Thymus (tissue), 11 donors: ENCODE measurements at regions not wholly inside any gene's neighbourhood (a gene's known extent, or its start where the extent isn't known, plus 50 kb on each side); places are given as distances from the start of the nearest gene placed in this dataset.

Experiments
- DNase-seq, 9 donors: peaks; one replicate each; pipeline ENCODE4 v3.0.0-alpha.2; 2013; ENCODE audit warnings: low spot score in 9 of 9, low read depth in 6 of 9, missing footprints in 1 of 9
- H3K27ac ChIP-seq, 2 donors: one replicate each; pipeline ENCODE4 v1.5.1; 2013; ENCODE audit warnings: control low read depth in 1 of 2, low read depth in 1 of 2, low read length in 1 of 2, mild to moderate bottlenecking in 1 of 2, moderate library complexity in 1 of 2
- H3K27me3 ChIP-seq, 2 donors: one replicate each; pipeline ENCODE4 v1.5.1; 2013; ENCODE audit warnings: low read length in 1 of 2; ENCODE audit not compliant: control insufficient read depth in 2 of 2, insufficient read depth in 1 of 2
- H3K36me3 ChIP-seq, 2 donors: one replicate each; pipeline ENCODE4 v1.5.1; 2013; ENCODE audit warnings: low read length in 1 of 2, mild to moderate bottlenecking in 1 of 2, moderate library complexity in 1 of 2; ENCODE audit not compliant: control insufficient read depth in 2 of 2, insufficient read depth in 2 of 2
- H3K4me1 ChIP-seq, 2 donors: one replicate each; pipeline ENCODE4 v1.5.1; 2013; ENCODE audit warnings: low read length in 2 of 2; ENCODE audit not compliant: control insufficient read depth in 2 of 2, insufficient read depth in 2 of 2
- H3K4me3 ChIP-seq, 2 donors: one replicate each; pipeline ENCODE4 v1.5.1; 2013; ENCODE audit warnings: low read length in 2 of 2, control low read depth in 1 of 2, mild to moderate bottlenecking in 1 of 2
- H3K9me3 ChIP-seq, 2 donors: one replicate each; pipeline ENCODE4 v1.5.1; 2013; ENCODE audit warnings: low read length in 1 of 2, mild to moderate bottlenecking in 1 of 2; ENCODE audit not compliant: control insufficient read depth in 2 of 2, insufficient read depth in 1 of 2
- WGBS: extraction: QIAGEN DNeasy Blood & Tissue Kit; methylation state at CpG from one replicate; pipeline ENCODE4 v1.1.7; 2013; 5-methylcytosine and 5-hydroxymethylcytosine counted together
- donor health status: healthy.

- DNase-seq, result no peak
- 93% methylated on average over 4 of the region's 4 CpGs for WGBS
Observed at GRCh38 chr13:104693126-104693525, 1626.9 kb upstream of the SLC10A2 start.

GRCh38 chr13:104691767-104692467 lies 1625.7 kb upstream of the SLC10A2 start:
- Histone ChIP-seq H3K36me3 (no peaks in the 10 kb centered on the region), H3K27ac (no peak overlapping the region), H3K9me3 (peaks cover 0 to 3% of the 10 kb centered on the region in 2 donors), H3K27me3 (no peaks in the 10 kb centered on the region), H3K4me3 (no peak overlapping the region), H3K4me1 (no peaks in the 10 kb centered on the region)
- 2% methylated on average over 2 of the region's 2 CpGs for WGBS
- peak in 7 of 9 donors; percentile 8 to 57 (median 23) for DNase-seq

More at GRCh38 chr13:104693126-104693525, 1626.9 kb upstream of the SLC10A2 start:
- H3K4me1 ChIP-seq, result no peaks in the 10 kb centered on the region
- no peak overlapping the region for H3K27ac ChIP-seq
- H3K4me3 ChIP-seq, result no peak overlapping the region
- H3K9me3 ChIP-seq, result peaks cover 0 to 3% of the 10 kb centered on the region in 2 donors
- no peaks in the 10 kb centered on the region for H3K36me3 ChIP-seq
- no peaks in the 10 kb centered on the region for H3K27me3 ChIP-seq

GRCh38 chr13:104686484-104686883 lies 1620.3 kb upstream of the SLC10A2 start:
- H3K27ac ChIP-seq, result no peak overlapping the region
- H3K4me1 ChIP-seq, result no peaks in the 10 kb centered on the region
- no peak overlapping the region for H3K4me3 ChIP-seq

GRCh38 chr13:104683789-104684188 lies 1617.6 kb upstream of the SLC10A2 start:
- H3K27ac ChIP-seq, result no peak overlapping the region
- no peaks in the 10 kb centered on the region for H3K9me3 ChIP-seq
- H3K36me3 ChIP-seq, result no peaks in the 10 kb centered on the region
- H3K4me3 ChIP-seq, result no peak overlapping the region
- no peaks in the 10 kb centered on the region for H3K4me1 ChIP-seq
- DNase-seq, result no peak
- H3K27me3 ChIP-seq, result no peaks in the 10 kb centered on the region

More at GRCh38 chr13:104686484-104686883, 1620.3 kb upstream of the SLC10A2 start:
- no peak for DNase-seq
- WGBS, result 93% methylated on average over 3 of the region's 3 CpGs
- no peaks in the 10 kb centered on the region for H3K36me3 ChIP-seq
- H3K27me3 ChIP-seq, result no peaks in the 10 kb centered on the region
- peaks cover 0 to 3% of the 10 kb centered on the region in 2 donors for H3K9me3 ChIP-seq

GRCh38 chr13:104678161-104678560 lies 1611.9 kb upstream of the SLC10A2 start:
- Histone ChIP-seq H3K4me1 (no peaks in the 10 kb centered on the region), H3K36me3 (no peaks in the 10 kb centered on the region), H3K9me3 (no peaks in the 10 kb centered on the region), H3K27ac (no peak overlapping the region), H3K27me3 (no peaks in the 10 kb centered on the region), H3K4me3 (no peak overlapping the region)
- 93% methylated on average over 5 of the region's 5 CpGs for WGBS
- DNase-seq, result no peak

GRCh38 chr13:104671901-104672300 lies 1605.7 kb upstream of the SLC10A2 start:
- Histone ChIP-seq H3K27ac (no peak overlapping the region), H3K4me3 (no peak overlapping the region), H3K4me1 (no peaks in the 10 kb centered on the region), H3K36me3 (no peaks in the 10 kb centered on the region), H3K27me3 (no peaks in the 10 kb centered on the region), H3K9me3 (no peaks in the 10 kb centered on the region)
- DNase-seq, result no peak
- WGBS, result 97% methylated on average over 3 of the region's 3 CpGs

GRCh38 chr13:104657196-104657595 lies 1591.0 kb upstream of the SLC10A2 start:
- H3K36me3 ChIP-seq, result no peaks in the 10 kb centered on the region
- no peaks in the 10 kb centered on the region for H3K27me3 ChIP-seq
- 100% methylated on average over 1 of the region's 1 CpG for WGBS
- no peaks in the 10 kb centered on the region for H3K4me1 ChIP-seq
- peaks cover 0 to 4% of the 10 kb centered on the region in 2 donors for H3K9me3 ChIP-seq
- H3K27ac ChIP-seq, result no peak overlapping the region
- no peak for DNase-seq
- H3K4me3 ChIP-seq, result no peak overlapping the region

- Histone ChIP-seq H3K27me3 (no peaks in the 10 kb centered on the region), H3K9me3 (peaks cover 0 to 4% of the 10 kb centered on the region in 2 donors), H3K27ac (no peak overlapping the region), H3K36me3 (no peaks in the 10 kb centered on the region), H3K4me1 (no peaks in the 10 kb centered on the region), H3K4me3 (no peak overlapping the region)
- 96% methylated on average over 12 of the region's 12 CpGs for WGBS
- no peak for DNase-seq
Observed at GRCh38 chr13:104650431-104650830, 1584.2 kb upstream of the SLC10A2 start.

GRCh38 chr13:104648291-104648690 lies 1582.1 kb upstream of the SLC10A2 start:
- Histone ChIP-seq H3K27me3 (no peaks in the 10 kb centered on the region), H3K27ac (no peak overlapping the region), H3K36me3 (no peaks in the 10 kb centered on the region), H3K9me3 (no peaks in the 10 kb centered on the region), H3K4me3 (no peak overlapping the region), H3K4me1 (no peaks in the 10 kb centered on the region)
- DNase-seq, result no peak
- 95% methylated on average over 11 of the region's 11 CpGs for WGBS
